GM21529 (cell line): ENCODE measurements at regions not wholly inside any gene's neighbourhood (a gene's known extent, or its start where the extent isn't known, plus 50 kb on each side); places are given as distances from the start of the nearest gene placed in this dataset.

Experiments
- ATAC-seq: cut with Tn5 transposase; IDR thresholded peaks from one replicate; pipeline ENCODE4 v1.9.1; 2021; ENCODE audit not compliant: unreplicated experiment

GRCh38 chr18:65326805-65327204 is 424.0 kb upstream of the CDH7 start:
- no peak for ATAC-seq

- no peak for ATAC-seq
Measured at GRCh38 chr18:65322895-65323294, 427.9 kb upstream of the CDH7 start.

DNA sequence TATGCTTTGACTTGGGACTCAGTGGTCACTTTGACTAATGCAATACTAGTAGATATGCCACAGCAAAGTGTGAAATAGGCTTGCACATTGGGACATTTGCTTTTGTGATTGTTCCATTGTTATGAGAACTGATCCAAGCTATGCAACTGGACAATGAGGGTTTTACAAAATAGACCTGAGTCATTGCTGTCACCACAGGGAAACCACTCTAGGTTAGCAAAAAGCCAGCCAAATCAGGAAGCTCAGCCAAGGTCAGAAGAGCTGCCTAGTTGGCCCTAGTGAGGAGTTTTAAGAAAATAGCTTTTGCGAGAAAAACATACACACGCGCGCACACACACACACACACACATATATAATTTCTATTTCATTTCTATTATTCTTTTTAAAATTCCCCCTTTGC is 452.4 kb upstream of the CDH7 start:
- no peak for ATAC-seq

DNA sequence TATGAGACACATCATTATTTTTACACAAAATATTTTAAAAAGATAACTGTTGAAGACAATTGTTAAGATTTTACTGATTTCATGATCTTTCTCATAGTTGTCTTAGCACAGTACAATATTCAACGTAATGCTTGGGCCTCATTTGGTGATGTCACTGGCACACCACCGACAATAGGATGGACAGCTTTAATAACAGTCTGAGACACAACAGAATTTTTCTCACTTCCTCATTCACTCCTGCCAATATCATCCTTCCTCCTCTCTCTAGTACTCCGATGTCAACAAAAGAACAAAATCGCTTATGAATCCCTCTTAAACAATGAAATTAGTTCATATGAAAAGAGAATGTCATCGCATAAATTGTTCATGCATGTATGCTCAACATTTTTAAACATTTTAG is 461.9 kb upstream of the CDH7 start:
- no peak for ATAC-seq

GRCh38 chr18:65287652-65288051 is 463.2 kb upstream of the CDH7 start:
- no peak for ATAC-seq

DNA sequence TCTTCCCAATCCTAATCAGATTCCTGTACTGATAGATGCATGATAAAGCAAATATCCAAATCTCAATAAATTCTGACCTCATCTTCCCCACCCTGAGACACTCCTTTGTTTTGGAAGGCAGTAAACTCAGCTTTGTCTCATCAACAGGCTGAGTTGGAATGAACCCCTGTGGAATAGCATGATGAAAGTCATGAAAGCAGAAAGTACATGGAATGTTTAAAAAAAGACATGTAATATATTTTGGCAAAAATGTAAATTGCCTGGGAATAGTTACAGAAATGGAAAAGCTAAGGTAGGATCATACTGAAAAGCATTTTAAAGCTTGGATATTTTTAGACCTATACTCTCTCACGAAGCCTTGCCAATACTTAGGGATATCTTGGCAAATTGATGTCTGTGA is 468.7 kb upstream of the CDH7 start:
- ATAC-seq, result no peak

DNA sequence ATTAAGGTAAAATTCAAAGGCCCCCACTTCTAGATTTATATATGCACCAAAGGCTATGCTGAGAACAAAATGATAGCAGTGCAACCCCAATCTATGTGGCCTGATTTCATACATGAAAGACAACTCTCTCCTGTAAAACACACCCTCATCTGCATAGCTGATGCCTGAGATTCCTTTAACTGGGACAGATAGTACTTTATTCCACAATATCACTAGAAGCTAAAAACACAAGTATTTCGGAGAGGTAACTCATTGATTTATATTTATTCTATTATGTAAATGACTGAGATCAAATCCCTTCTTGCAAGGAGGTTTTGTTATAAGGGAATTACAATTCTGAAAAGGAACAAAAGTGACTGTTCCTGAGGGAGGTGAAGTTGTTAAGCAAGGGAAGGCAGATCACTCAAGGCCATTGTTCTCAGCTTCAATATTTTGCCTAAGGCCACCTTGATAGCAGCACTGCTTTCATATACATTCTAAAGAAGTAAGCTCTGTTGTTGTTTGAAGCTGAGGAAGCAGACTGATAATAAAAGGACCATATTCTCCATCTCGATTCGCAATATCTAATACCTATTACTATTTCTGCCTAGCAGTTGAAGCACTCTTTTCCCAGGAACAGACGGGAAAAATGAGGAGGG is 471.0 kb upstream of the CDH7 start:
- ATAC-seq, result no peak

GRCh38 chr18:65278939-65279667 is 471.7 kb upstream of the CDH7 start:
- no peak for ATAC-seq

DNA sequence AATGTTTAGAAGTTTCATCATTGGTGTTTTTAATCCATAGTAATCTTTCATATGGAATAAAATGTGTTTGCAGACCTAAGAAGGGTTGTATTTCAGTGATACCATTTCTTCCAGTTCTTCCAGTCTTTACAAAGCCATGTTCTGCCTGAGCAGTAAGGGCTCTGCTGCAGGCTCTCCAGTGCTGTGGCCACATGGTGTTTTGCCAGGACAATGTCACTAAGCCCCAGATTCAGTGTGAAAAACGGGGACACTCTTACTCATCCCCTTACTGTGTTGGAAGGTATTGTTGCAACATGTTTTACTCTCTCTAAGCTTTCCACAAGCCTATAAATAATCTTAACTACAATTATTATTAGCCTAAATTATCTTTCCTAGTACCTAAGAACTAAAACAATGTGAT is 481.4 kb upstream of the CDH7 start:
- no peak for ATAC-seq

DNA sequence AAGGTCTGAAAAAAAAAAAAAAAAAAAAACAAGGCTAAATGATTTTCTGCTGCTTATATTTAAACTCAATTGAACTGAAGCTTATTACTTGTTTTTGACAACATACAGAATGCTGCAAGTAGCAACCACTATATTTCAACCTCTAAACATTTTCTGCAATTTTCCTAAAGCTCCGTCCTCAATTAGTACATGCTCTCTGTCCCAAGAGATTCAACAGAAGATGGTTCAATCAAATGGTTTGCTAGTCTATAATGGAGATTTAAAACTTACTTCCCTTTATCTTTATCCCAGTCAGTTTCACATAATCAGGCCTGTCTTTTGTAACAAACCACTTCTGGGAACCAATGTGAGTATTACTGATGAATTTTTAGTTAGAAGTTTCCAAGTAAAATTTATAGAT is 485.1 kb upstream of the CDH7 start:
- ATAC-seq, result no peak

DNA sequence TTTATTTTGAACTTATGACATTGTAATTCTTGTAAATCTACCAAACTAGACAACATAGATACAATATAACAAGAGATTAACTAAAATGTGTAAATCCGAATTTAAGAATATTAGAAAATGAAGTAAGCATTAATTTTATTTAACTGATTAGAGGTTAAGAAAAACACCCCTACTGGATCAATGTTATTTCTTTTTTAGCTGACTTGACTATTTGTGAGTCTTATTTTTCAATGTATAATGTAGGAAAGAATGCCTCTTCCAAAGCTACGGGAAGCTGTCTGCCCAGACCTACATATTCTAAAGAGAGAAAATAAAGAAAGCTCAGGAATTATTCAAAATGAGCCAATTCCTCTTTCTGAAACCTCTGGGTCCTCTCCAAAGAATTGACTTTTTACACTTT is 490.8 kb upstream of the CDH7 start:
- ATAC-seq, result no peak

DNA sequence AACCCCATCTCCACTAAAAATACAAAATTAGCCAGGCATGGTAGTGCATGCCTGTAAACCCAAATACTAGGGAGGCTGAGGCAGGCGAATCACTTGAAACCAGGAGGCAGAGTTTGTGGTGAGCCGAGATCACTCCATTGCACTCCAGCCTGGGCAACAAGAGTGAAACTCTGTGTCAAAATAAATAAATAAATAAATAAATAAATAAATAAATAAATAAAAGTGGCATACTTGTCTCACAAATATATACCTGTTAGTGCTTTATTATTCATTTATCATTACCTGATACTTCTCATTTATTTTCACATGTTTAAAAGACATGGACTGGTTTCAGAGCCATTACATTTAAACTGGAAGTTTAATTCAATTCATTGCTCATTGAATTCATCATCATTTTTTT is 491.4 kb upstream of the CDH7 start:
- ATAC-seq, result no peak

GRCh38 chr18:65257149-65257548 is 493.7 kb upstream of the CDH7 start:
- no peak for ATAC-seq

GRCh38 chr18:65255417-65255816 is 495.4 kb upstream of the CDH7 start:
- no peak for ATAC-seq

DNA sequence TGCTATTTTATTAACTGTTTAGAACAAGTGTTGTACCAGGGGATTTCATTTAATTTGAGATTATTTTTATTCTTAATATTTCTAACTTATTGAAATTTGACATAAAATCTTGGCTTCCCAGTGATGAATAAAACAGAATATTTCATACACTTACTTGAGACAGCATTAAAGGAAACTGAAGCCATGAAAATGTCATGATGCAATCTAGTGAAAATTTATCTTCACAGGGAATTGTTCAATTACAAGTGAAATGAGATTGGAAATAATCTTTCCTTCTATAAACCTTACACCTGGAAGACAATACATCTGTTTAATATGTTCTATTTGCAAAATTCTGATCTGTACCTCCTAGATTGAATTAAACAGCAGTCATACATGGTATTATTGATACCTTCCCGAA is 511.0 kb upstream of the CDH7 start:
- no peak for ATAC-seq

DNA sequence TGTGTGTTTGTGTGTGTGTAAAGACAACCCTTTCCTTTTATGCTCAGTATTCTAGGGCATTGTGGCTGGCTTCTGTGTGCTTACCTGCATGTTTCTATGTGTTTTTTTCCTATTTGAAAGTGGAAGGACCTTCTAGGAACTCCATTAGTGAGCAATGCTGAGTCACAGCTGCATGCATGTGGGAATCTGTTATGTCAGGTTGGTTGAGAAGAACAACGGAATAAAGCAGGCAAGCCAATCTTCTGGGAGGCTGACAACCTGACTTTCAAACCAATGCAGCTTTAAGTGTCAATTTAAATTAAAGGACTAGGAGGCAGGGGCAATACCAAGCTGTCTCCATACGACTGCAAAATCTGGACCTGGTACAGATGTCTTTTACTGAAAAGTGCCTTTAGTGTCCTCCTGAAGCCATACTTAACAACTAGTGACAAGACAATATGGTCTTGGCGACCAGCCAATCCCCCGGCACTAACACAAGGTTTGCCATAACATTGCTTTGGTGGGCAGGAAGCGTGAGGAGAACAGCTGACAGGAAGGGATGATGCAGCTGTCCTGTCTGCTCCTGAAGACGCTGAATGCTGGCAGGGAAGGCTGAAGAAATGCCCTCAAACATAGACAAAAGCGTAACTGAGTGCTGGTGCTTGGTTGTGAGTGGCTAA is 514.7 kb upstream of the CDH7 start:
- no peak for ATAC-seq

- ATAC-seq, result no peak
Measured at GRCh38 chr18:65230311-65230710, 520.5 kb upstream of the CDH7 start.

DNA sequence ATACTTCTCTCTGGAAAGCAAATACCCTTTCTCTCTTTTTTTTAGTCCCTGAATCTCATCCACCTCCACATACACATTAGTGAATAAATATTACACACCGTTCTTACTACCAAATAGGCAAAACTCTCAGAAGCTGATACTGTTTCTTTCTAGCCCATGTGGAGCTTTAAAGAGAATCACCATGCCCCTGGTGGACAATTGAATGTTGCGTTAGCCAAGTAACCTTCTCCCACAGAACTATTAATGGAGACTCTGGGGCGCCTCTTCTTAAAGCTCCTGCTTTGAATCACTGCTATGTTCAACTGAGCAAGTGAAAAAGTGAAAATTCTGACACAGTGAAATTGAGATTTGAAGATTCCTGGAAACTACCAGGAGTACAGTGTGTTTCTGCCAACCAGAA is 522.8 kb upstream of the CDH7 start:
- no peak for ATAC-seq

GRCh38 chr18:65221736-65222135 is 529.1 kb upstream of the CDH7 start:
- ATAC-seq, result no peak

- no peak for ATAC-seq
Measured at GRCh38 chr18:65221115-65221514, 529.7 kb upstream of the CDH7 start.

DNA sequence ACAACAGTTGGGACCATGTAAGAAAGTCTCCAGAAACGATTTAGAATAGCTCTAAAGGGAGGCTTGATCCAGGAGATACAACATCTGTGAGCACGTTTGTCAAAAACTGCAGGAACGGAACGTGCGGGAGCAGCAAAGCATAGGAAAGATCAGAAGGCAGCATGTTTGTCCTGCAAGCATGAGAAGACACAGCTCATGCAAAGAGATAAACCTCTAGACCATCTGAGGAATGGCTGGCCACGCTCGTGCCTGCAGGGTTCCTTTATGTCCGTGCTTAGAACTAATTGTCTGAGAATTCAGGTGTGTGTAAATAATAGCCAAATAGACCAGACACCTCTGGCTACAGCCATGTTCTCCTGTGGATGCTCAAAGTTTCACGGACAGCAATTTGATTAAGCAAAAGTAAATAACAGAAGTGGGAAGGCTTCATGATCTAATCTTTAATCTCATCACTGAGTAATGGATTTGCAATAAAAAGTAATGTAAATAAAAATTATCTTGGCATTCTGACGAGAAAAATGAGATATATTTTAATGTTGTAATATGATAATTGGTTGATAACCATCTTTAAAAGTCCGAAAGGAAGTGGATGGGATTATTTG is 534.8 kb upstream of the CDH7 start:
- no peak for ATAC-seq

DNA sequence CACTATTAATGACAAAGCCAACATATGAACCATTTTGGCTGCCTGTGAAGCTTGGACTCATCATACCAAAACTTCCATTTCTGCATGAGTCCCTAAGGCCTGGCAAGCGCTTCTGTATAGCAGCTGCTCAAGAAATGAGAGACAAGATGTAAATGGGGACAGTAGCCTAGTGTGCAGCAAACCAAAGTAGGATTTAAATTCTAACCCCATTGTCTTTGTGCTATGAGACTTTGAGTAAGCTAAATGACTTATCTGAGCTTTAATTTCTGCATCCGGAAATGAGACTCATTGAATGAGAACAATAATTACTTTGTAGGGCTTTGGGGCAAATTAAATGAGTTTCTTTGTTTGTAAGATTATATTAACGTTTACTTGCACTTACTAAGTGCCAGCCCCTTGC is 536.4 kb upstream of the CDH7 start:
- no peak for ATAC-seq
